Retinal pigment epithelial cell (primary cell): ENCODE measurements at regions not wholly inside any gene's neighbourhood (a gene's known extent, or its start where the extent isn't known, plus 50 kb on each side); places are given as distances from the start of the nearest gene placed in this dataset.

Source experiments
- DNase-seq: peaks from one replicate; pipeline ENCODE4 v3.0.0-alpha.2; 2010; ENCODE audit warnings: low read depth
- H3K4me3 ChIP-seq: 2 replicates; pipeline ENCODE4 v1.5.1; 2011; ENCODE audit warnings: mild to moderate bottlenecking, low read length, control low read depth, moderate library complexity
- TF ChIP-seq, protein P1 (sequence below): conservative IDR thresholded peaks from 2 replicates; pipeline ENCODE4 v1.5.1; 2011; ENCODE audit warnings: low read depth, low read length, control low read depth, inconsistent platforms

DNA sequence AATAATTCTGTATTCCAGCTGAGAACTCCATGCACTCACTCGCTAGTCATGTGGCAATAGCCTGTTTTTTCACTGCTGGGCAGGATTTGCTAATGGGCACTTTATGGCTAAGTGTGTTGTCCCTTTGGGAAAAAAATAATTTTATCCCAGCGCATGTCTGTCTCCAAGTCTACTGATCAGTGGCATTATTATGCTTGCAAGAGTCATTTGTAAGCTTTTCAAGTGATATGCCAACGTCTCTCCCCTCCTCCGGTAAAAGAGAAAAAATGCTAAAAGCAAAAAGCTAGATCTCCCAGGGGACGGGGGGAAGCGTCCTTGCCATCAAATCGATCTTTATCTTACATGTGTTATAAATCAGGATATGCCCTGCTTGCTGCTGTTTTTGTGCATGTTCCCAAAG, 407.7 kb downstream of the CDH26 start:
- no peak overlapping the region for H3K4me3 ChIP-seq
- TF ChIP-seq, protein P1, sequence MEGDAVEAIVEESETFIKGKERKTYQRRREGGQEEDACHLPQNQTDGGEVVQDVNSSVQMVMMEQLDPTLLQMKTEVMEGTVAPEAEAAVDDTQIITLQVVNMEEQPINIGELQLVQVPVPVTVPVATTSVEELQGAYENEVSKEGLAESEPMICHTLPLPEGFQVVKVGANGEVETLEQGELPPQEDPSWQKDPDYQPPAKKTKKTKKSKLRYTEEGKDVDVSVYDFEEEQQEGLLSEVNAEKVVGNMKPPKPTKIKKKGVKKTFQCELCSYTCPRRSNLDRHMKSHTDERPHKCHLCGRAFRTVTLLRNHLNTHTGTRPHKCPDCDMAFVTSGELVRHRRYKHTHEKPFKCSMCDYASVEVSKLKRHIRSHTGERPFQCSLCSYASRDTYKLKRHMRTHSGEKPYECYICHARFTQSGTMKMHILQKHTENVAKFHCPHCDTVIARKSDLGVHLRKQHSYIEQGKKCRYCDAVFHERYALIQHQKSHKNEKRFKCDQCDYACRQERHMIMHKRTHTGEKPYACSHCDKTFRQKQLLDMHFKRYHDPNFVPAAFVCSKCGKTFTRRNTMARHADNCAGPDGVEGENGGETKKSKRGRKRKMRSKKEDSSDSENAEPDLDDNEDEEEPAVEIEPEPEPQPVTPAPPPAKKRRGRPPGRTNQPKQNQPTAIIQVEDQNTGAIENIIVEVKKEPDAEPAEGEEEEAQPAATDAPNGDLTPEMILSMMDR: no peak
- DNase-seq: no peak

DNA sequence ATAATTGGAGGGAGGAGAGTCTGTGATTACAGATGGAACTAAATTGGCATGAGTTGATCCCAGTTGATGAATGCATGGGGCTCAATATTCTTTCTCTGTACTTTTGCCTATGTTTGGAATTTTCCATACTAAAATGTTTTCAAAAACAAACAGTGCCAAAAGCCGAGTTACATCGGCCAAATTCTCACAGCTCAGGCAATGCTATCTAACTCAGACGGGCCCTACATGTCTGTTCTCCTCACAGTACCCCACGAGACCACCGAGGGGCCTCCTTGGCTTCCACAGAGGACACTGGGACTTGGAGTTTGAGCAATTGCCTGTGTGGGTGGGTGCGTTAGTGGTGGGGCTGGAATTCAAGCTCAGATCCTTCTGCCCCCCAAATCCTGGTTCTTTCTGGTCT, 413.2 kb downstream of the CDH26 start:
- TF ChIP-seq, protein P1: no peak
- DNase-seq: no peak
- H3K4me3 ChIP-seq: no peak overlapping the region

DNA sequence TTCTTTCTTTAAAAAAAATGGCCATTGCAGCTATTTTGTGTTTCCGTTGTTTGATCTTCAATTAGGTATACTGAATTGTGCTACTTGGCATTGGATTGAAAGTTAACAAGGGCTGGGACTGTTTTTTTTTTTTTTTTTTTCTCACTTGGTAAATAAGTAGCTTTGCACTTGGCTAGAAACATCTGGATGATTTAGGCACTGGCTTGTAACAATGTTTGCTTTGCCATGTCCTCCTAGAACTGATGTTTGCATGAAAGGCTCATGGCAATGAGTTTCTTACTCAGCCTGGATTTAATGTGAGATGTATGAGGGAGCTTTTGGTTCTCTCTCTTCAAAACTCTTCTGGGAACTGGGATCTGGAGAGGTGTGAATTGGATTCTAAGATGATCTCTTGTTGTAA, 414.1 kb downstream of the CDH26 start:
- TF ChIP-seq, protein P1: no peak
- no peak for DNase-seq
- no peak overlapping the region for H3K4me3 ChIP-seq

DNA sequence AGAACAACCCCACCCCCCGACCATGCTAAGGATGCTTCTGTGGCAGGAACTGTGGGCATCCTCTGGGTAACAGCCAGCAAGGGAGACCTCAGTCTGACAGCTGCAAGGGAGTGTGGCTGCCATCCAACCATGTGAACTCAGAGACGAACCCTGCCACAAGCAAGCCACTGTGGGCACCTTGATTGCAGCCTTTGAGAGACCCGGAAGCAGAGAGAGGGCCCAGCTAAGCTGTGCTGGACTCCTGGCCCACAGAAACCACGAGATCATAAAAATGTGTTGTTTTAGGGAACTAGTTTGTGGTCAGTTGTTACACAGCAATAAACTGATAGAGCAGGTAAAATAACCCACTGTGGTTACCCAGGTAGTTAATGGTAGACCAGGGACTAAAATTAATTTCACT, 414.6 kb downstream of the CDH26 start:
- DNase-seq: no peak
- H3K4me3 ChIP-seq: no peak overlapping the region
- TF ChIP-seq, protein P1: no peak

DNA sequence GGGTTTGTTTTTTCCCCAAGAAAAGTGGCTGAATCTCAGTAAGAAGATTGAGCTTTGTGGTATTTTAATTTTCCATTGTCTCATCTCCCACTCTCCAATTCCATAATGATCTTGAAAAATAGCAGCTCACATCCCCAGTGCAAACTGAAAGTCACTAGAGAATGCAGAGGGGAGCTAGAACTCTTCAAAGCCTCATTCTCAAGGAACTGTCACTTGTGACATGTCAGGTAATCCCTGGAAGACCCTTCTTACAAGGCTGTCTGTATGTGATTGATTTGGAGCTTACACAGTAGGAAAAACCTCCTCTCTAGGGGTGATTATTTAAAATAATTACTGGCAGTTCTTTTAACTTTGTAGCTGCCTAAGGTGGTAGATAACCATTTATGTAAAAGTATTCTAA, 420.4 kb downstream of the CDH26 start:
- no peak for DNase-seq
- TF ChIP-seq, protein P1: no peak
- no peak overlapping the region for H3K4me3 ChIP-seq

DNA sequence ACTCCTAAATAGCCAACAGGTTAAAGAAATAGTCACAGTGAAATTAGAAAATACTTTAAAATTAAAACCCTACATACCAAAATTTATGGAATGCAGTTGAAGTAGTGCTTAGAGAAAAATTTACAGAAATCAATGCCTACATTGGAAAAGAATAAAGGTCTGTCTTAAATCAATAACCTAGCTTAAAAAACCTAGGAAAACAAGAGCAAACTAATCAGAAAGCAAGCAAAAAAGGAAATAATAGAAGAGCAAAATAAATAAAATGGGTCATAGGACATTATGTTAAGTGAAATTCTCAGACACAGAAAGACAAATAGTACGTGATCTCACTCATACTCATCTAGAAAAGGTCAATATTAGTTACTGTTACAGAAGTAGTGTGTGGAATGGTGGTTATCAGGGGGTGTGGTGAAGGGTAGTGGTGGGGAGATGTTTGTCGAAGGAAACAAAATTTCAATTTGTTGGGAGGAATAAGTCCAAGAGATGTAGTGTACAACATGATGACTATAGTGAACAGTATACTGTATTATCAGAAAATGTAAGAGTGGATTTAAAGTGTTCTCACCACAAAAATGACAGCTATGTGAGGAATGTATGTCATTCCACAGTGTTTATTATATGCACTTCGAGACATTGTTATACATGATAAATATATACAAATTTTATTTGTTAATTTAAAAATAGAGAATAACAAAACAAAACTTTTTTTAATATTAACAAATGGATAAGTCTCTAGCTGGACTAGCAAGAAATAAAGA, 423.6 kb downstream of the CDH26 start:
- DNase-seq: peak; percentile 62
- peak overlapping the region; percentile 12 for H3K4me3 ChIP-seq
- TF ChIP-seq, protein P1: no peak

DNA sequence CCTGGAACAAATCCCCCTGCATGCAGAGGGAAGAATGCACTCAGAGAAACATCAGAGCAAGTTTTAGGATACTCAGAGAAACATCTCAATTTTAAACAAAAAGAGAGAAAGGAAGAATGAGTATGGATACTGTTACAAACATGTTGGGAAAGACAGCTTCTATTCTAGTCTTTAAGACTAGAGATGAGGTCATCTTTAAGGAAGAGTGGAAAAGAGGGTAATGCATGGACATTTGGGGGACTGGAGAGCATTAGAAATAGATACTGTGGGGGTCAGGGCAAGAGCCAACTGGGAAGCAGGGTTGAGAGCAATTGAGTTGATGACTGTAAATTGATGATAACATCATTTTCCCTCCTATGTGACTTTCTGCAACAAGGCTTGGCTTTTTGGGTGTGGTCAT, 431.2 kb downstream of the CDH26 start:
- TF ChIP-seq, protein P1: no peak
- H3K4me3 ChIP-seq: no peak overlapping the region
- DNase-seq: no peak
